HG03571 (cell line): ENCODE measurements at regions not wholly inside any gene's neighbourhood (a gene's known extent, or its start where the extent isn't known, plus 50 kb on each side); places are given as distances from the start of the nearest gene placed in this dataset.
"Not testable (repeated sequence)": the region's sequence is repeated elsewhere in the genome, so short reads cannot be mapped to it uniquely, and the experiment has no call there.

Experiments
- ATAC-seq: cut with Tn5 transposase; IDR thresholded peaks from one replicate; pipeline ENCODE4 v1.9.1; 2021; ENCODE audit not compliant: unreplicated experiment

- no peak for ATAC-seq
These were observed 207.2 kb upstream of the ZNF184 start for GRCh38 chr6:27679964-27680694.

GRCh38 chr6:27679308-27679963, 206.5 kb upstream of the ZNF184 start:
- no peak for ATAC-seq

- no peak for ATAC-seq
These were observed 205.6 kb upstream of the ZNF184 start for GRCh38 chr6:27678469-27678868.

GRCh38 chr6:27674882-27675281, 202.0 kb upstream of the ZNF184 start:
- ATAC-seq, result no peak

GRCh38 chr6:27672113-27672799, 199.4 kb upstream of the ZNF184 start:
- peak; percentile 57 for ATAC-seq

- ATAC-seq, result no peak
These were observed 196.9 kb upstream of the ZNF184 start for GRCh38 chr6:27669624-27670301.

- ATAC-seq, result no peak
These were observed 196.4 kb upstream of the ZNF184 start for GRCh38 chr6:27669295-27669623.

GRCh38 chr6:27668442-27669294, 195.8 kb upstream of the ZNF184 start:
- ATAC-seq, result no peak

GRCh38 chr6:27667657-27668441, 194.9 kb upstream of the ZNF184 start:
- no peak for ATAC-seq

GRCh38 chr6:27667016-27667656, 194.2 kb upstream of the ZNF184 start:
- no peak for ATAC-seq

GRCh38 chr6:27662769-27663168, 189.9 kb upstream of the ZNF184 start:
- ATAC-seq, result no peak

GRCh38 chr6:27662212-27662611, 189.3 kb upstream of the ZNF184 start:
- not testable (repeated sequence) for ATAC-seq

- ATAC-seq, result not testable (repeated sequence)
These were observed 180.4 kb upstream of the ZNF184 start for GRCh38 chr6:27653143-27653825.

GRCh38 chr6:27651371-27651732, 178.4 kb upstream of the ZNF184 start:
- ATAC-seq, result no peak

- no peak for ATAC-seq
These were observed 177.9 kb upstream of the ZNF184 start for GRCh38 chr6:27650620-27651370.

- no peak for ATAC-seq
These were observed 171.6 kb upstream of the ZNF184 start for GRCh38 chr6:27644528-27644927.

GRCh38 chr6:27642744-27643456, 170.0 kb upstream of the ZNF184 start:
- no peak for ATAC-seq

- ATAC-seq, result not testable (repeated sequence)
These were observed 163.0 kb upstream of the ZNF184 start for GRCh38 chr6:27635886-27636285.
